ENCODE measurements at regions not wholly inside any gene's neighbourhood (a gene's known extent, or its start where the extent isn't known, plus 50 kb on each side); places are given as distances from the start of the nearest gene placed in this dataset.

DNA sequence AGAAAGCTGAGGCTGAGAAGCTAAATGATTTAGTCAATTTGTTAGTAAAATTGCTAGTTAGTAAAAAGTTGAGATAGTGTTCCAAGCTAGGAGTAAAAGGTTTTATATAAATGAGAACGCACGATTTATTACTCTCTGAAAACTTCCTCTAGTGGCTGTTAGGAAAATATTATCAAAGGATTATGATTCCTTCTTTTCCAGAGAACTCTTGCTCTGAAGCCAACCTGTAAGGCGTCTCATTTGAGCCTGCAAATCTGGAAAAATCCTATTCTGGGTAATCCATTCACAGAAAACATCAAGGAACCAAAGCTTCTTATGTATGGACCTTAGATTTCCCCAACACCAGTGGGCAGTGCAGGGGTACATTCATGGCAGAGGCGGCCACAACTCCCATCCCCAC, 252.7 kb downstream of the SOD2 start:
- Histone ChIP-seq H4K20me1 (ENCODE audit: low read depth, low read length) (no peaks in the 10 kb centered on the region), H3K27ac (ENCODE audit: low read depth, low read length) (no peak overlapping the region), H3K9ac (ENCODE audit: low read length) (no peak overlapping the region), H3K4me2 (ENCODE audit: low read depth, low read length, poor library complexity, severe bottlenecking) (no peak overlapping the region), H3F3A (ENCODE audit: insufficient read depth) (no peaks in the 10 kb centered on the region), H3K36me3 (ENCODE audit: low read length) (no peaks in the 10 kb centered on the region), H3K9me2 (replicated peaks; ENCODE audit: insufficient read depth, low read length) (no peaks in the 10 kb centered on the region), H3K9me3 (ENCODE audit: insufficient read depth, low read length) (no peaks in the 10 kb centered on the region), H3K4me3 (ENCODE audit: insufficient read depth, low read length, poor library complexity, severe bottlenecking) (no peak overlapping the region), H3K27me3 (ENCODE audit: low read length) (no peaks in the 10 kb centered on the region), H2AFZ (ENCODE audit: low read depth, low read length, severe bottlenecking) (no peak overlapping the region), H3K79me2 (ENCODE audit: insufficient read depth, low read length) (no peaks in the 10 kb centered on the region)
- no peak for TF ChIP-seq EZH2phosphoT487 (conservative IDR thresholded peaks at IDR 0.05; ENCODE audit: low read length)
- TF ChIP-seq, protein P1, sequence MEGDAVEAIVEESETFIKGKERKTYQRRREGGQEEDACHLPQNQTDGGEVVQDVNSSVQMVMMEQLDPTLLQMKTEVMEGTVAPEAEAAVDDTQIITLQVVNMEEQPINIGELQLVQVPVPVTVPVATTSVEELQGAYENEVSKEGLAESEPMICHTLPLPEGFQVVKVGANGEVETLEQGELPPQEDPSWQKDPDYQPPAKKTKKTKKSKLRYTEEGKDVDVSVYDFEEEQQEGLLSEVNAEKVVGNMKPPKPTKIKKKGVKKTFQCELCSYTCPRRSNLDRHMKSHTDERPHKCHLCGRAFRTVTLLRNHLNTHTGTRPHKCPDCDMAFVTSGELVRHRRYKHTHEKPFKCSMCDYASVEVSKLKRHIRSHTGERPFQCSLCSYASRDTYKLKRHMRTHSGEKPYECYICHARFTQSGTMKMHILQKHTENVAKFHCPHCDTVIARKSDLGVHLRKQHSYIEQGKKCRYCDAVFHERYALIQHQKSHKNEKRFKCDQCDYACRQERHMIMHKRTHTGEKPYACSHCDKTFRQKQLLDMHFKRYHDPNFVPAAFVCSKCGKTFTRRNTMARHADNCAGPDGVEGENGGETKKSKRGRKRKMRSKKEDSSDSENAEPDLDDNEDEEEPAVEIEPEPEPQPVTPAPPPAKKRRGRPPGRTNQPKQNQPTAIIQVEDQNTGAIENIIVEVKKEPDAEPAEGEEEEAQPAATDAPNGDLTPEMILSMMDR (IDR thresholded peaks at IDR 0.05; ENCODE audit: insufficient read depth, low read length, poor library complexity, severe bottlenecking): no peak

DNA sequence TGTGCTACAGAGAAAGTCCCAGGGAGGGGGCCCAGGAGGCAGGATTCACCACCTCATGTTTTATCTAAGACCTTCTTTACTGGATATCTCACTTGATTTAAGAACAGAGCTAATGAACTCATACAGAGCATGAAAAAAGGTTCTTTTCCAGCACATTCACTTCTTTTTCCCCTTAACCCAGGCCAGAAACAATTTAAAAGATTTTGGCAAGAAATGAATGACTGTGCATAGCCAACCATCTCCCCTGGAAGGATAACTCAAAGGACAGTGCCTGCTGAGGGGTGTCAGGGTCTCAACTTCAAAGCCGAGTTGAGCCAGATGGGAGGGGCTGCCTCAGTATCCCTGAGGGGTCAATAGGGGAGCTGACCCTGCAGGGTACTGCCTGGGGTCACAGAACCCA, 253.4 kb downstream of the SOD2 start:
- no peak overlapping the region for H2AFZ ChIP-seq (ENCODE audit: low read depth, low read length, severe bottlenecking)
- H3F3A ChIP-seq (ENCODE audit: insufficient read depth): no peaks in the 10 kb centered on the region
- TF ChIP-seq EZH2phosphoT487 (conservative IDR thresholded peaks at IDR 0.05; ENCODE audit: low read length): no peak
- TF ChIP-seq, protein P1 (IDR thresholded peaks at IDR 0.05; ENCODE audit: insufficient read depth, low read length, poor library complexity, severe bottlenecking): no peak
- H3K27ac ChIP-seq (ENCODE audit: low read depth, low read length): no peak overlapping the region
- H3K9me3 ChIP-seq (ENCODE audit: insufficient read depth, low read length): no peaks in the 10 kb centered on the region
- H3K27me3 ChIP-seq (ENCODE audit: low read length): no peaks in the 10 kb centered on the region
- H3K79me2 ChIP-seq (ENCODE audit: insufficient read depth, low read length): no peaks in the 10 kb centered on the region
- no peak overlapping the region for H3K4me2 ChIP-seq (ENCODE audit: low read depth, low read length, poor library complexity, severe bottlenecking)
- no peaks in the 10 kb centered on the region for H3K36me3 ChIP-seq (ENCODE audit: low read length)
- no peaks in the 10 kb centered on the region for H3K9me2 ChIP-seq (replicated peaks; ENCODE audit: insufficient read depth, low read length)
- H4K20me1 ChIP-seq (ENCODE audit: low read depth, low read length): no peaks in the 10 kb centered on the region
- H3K9ac ChIP-seq (ENCODE audit: low read length): no peak overlapping the region
- H3K4me3 ChIP-seq (ENCODE audit: insufficient read depth, low read length, poor library complexity, severe bottlenecking): no peak overlapping the region

DNA sequence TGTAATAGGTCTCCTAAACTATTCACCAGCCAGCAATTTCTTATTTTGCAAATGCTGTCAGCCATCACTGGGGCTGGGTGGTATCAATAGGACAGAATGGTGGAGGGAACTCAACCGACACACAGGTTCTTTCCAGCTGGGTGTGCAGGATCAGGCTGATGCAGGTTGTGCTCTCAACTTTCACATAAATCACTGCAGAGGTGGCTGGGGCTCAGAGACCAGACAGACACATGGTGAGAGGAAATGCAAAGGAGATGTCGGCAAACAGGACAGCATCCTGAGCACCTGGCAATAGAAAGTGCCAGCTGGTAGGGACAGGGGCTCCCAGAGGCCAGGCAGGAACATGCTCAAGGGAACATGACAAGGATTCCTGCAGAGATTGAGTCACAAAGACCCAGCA, 254.9 kb downstream of the SOD2 start:
- Histone ChIP-seq H3K79me2 (ENCODE audit: insufficient read depth, low read length) (no peaks in the 10 kb centered on the region), H3K9me3 (ENCODE audit: insufficient read depth, low read length) (peaks cover 12% of the 10 kb centered on the region; the same call in 1 of the 2 replicates), H3K9me2 (replicated peaks; ENCODE audit: insufficient read depth, low read length) (no peaks in the 10 kb centered on the region), H3K27ac (ENCODE audit: low read depth, low read length) (no peak overlapping the region), H3F3A (ENCODE audit: insufficient read depth) (no peaks in the 10 kb centered on the region), H3K36me3 (ENCODE audit: low read length) (no peaks in the 10 kb centered on the region), H4K20me1 (ENCODE audit: low read depth, low read length) (no peaks in the 10 kb centered on the region), H3K4me2 (ENCODE audit: low read depth, low read length, poor library complexity, severe bottlenecking) (no peak overlapping the region), H3K9ac (ENCODE audit: low read length) (no peak overlapping the region), H2AFZ (ENCODE audit: low read depth, low read length, severe bottlenecking) (no peak overlapping the region), H3K4me3 (ENCODE audit: insufficient read depth, low read length, poor library complexity, severe bottlenecking) (no peak overlapping the region), H3K27me3 (ENCODE audit: low read length) (no peaks in the 10 kb centered on the region)
- TF ChIP-seq EZH2phosphoT487 (conservative IDR thresholded peaks at IDR 0.05; ENCODE audit: low read length): no peak
- TF ChIP-seq, protein P1 (IDR thresholded peaks at IDR 0.05; ENCODE audit: insufficient read depth, low read length, poor library complexity, severe bottlenecking): no peak

All from SU-DHL-6 (cell line).